Muscle layer of colon (tissue), 2 donors: ENCODE measurements at regions not wholly inside any gene's neighbourhood (a gene's known extent, or its start where the extent isn't known, plus 50 kb on each side); places are given as distances from the start of the nearest gene placed in this dataset.

Experiments used
- H3K27ac ChIP-seq: one replicate; pipeline ENCODE4 v1.7.0; 2013; ENCODE audit warnings: low read depth, mild to moderate bottlenecking, low read length, moderate library complexity
- H3K27me3 ChIP-seq, 2 donors: one replicate each; pipeline ENCODE4 v1.7.0; 2013; ENCODE audit warnings: low read length in 2 of 2, mild to moderate bottlenecking in 2 of 2; ENCODE audit not compliant: insufficient read depth in 2 of 2, control insufficient read depth in 1 of 2
- H3K36me3 ChIP-seq: one replicate; pipeline ENCODE4 v1.7.0; 2013; ENCODE audit warnings: mild to moderate bottlenecking, low read length; ENCODE audit not compliant: insufficient read depth
- H3K4me1 ChIP-seq: one replicate; pipeline ENCODE4 v1.7.0; 2013; ENCODE audit warnings: mild to moderate bottlenecking, low read length; ENCODE audit not compliant: insufficient read depth
- H3K4me3 ChIP-seq, 2 donors: one replicate each; pipeline ENCODE4 v1.7.0; 2013; ENCODE audit warnings: low read length in 2 of 2, low read depth in 1 of 2, mild to moderate bottlenecking in 1 of 2, moderate library complexity in 1 of 2
- H3K9ac ChIP-seq: one replicate; pipeline ENCODE4 v1.7.0; 2013; ENCODE audit warnings: low read length
- H3K9me3 ChIP-seq: one replicate; pipeline ENCODE4 v1.7.0; 2013; ENCODE audit warnings: mild to moderate bottlenecking, low read length
- donor health status: abdominal sarcoma.
- donor health status: Adenocarcinoma of cecum.

- no peaks in the 10 kb centered on the region for H3K9me3 ChIP-seq
- H3K4me3 ChIP-seq, result no peak overlapping the region
- no peaks in the 10 kb centered on the region for H3K36me3 ChIP-seq
- no peaks in the 10 kb centered on the region for H3K27me3 ChIP-seq
- H3K4me1 ChIP-seq, result no peaks in the 10 kb centered on the region
- no peak overlapping the region for H3K9ac ChIP-seq
- no peak overlapping the region for H3K27ac ChIP-seq
These were observed 500.7 kb downstream of the METTL4 start for GRCh38 chr18:2070631-2071030.

GRCh38 chr18:2075499-2075898 is 495.8 kb downstream of the METTL4 start:
- Histone ChIP-seq H3K27ac (no peak overlapping the region), H3K4me1 (no peaks in the 10 kb centered on the region), H3K36me3 (no peaks in the 10 kb centered on the region), H3K9me3 (no peaks in the 10 kb centered on the region), H3K9ac (no peak overlapping the region), H3K4me3 (no peak overlapping the region), H3K27me3 (no peaks in the 10 kb centered on the region)

- Histone ChIP-seq H3K9ac (no peak overlapping the region), H3K9me3 (no peaks in the 10 kb centered on the region), H3K4me3 (no peak overlapping the region), H3K27me3 (no peaks in the 10 kb centered on the region), H3K27ac (no peak overlapping the region), H3K4me1 (no peaks in the 10 kb centered on the region), H3K36me3 (no peaks in the 10 kb centered on the region)
These were observed 488.6 kb downstream of the METTL4 start for GRCh38 chr18:2082676-2083075.

GRCh38 chr18:2083691-2084090 is 487.6 kb downstream of the METTL4 start:
- H3K9me3 ChIP-seq, result no peaks in the 10 kb centered on the region
- no peak overlapping the region for H3K9ac ChIP-seq
- H3K36me3 ChIP-seq, result no peaks in the 10 kb centered on the region
- no peak overlapping the region for H3K4me3 ChIP-seq
- H3K27me3 ChIP-seq, result no peaks in the 10 kb centered on the region
- no peak overlapping the region for H3K27ac ChIP-seq
- H3K4me1 ChIP-seq, result no peaks in the 10 kb centered on the region

DNA sequence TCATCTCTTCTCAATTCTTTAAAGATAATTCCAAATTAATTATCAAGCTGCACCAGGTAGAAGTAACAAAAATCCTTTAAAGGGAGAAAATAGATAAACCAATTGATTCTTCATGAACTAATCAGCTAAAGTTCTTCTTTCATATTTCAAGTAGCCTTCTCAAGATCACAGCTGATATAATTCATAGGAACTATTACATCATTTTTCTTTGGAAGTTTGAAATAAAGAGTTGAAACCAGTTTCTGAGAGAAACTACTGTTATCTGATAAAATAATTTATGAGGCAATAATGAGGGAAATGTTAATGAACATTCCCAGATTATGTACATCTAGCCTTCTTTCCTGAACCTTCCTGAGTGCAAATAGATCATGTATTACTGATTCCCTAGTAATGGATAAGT is 484.9 kb downstream of the METTL4 start:
- no peak overlapping the region for H3K27ac ChIP-seq
- H3K36me3 ChIP-seq, result no peaks in the 10 kb centered on the region
- H3K27me3 ChIP-seq, result no peaks in the 10 kb centered on the region
- no peak overlapping the region for H3K9ac ChIP-seq
- no peaks in the 10 kb centered on the region for H3K9me3 ChIP-seq
- H3K4me1 ChIP-seq, result no peaks in the 10 kb centered on the region
- no peak overlapping the region for H3K4me3 ChIP-seq

DNA sequence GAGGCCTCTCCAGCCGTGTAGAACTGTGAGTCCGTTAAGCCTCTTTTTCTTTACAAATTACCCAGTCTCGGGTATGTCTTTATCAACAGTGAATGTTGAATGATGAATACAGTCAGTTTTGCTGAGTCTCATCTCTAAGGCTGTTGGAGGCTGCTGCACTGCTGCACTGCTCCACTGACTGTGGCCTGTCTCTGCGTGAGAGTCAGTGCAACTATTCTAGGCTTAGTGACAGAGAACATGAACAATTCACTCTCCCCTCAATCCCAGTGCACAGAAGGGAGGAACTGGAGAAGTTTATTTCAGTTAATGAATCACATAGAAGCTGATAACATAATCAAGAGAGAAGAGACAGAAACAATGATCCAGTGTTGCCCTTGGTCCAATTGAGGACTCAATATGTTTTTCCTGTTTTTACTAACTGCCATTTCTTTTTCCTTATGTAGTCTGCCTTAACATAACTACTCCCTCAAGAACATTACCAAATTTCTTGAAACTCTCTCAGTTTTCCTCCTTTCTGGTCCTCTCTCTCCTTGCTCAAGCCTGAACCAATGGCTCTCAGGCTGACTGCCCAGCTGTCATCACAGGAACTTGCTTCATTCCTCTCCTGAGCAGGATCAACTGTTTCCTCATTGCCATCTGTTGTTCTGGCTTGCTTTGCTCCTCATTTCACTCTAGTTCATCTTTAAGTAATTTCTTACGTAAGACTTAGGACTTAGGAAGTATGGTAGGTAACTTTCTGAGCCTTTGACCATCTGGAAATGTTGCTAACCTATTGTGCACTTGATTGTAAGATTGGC is 483.2 kb downstream of the METTL4 start:
- H3K9ac ChIP-seq, result no peak overlapping the region
- H3K27ac ChIP-seq, result no peak overlapping the region
- H3K36me3 ChIP-seq, result no peaks in the 10 kb centered on the region
- H3K4me3 ChIP-seq, result no peak overlapping the region
- H3K4me1 ChIP-seq, result no peaks in the 10 kb centered on the region
- H3K9me3 ChIP-seq, result no peaks in the 10 kb centered on the region
- no peaks in the 10 kb centered on the region for H3K27me3 ChIP-seq

DNA sequence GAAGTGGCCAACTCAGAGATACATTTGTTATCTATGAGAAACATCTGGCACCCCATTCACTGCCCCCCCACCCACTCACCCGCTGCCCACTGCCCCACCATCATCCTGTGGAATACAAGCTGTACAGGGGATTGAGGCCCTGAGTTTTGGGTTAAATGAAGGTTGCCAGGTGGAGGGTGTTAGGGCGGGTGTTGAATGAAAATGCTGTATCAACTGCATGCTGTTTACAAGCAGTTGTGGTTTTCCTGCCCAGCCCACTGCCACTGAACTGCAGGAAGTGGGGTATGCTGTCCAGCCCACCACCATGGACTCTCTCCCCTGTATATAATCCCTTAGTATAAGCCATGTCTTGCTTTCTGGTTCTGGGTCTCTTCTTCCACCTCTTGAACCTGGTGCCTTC is 481.9 kb downstream of the METTL4 start:
- Histone ChIP-seq H3K27ac (no peak overlapping the region), H3K9me3 (no peaks in the 10 kb centered on the region), H3K36me3 (no peaks in the 10 kb centered on the region), H3K4me1 (no peaks in the 10 kb centered on the region), H3K4me3 (no peak overlapping the region), H3K27me3 (no peaks in the 10 kb centered on the region), H3K9ac (no peak overlapping the region)

DNA sequence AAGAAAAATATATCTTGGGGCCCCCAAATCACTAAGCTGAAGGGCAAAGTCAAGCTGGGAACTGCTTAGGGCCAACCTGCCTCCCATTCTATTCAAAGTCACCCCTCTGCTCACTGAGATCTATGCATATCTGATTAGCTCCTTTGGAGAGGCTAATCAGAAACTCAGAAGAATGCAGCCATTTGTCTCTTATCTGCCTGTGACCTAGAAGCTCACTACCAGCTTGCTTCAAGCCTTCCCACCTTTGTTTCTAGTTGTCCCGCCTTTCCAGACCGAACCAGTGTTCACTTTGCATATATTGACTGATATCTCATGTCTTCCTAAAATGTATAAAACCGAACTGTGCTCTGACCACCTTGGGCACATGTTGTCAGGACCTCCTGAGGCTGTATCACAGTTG is 479.4 kb downstream of the METTL4 start:
- no peak overlapping the region for H3K27ac ChIP-seq
- H3K36me3 ChIP-seq, result no peaks in the 10 kb centered on the region
- no peak overlapping the region for H3K9ac ChIP-seq
- H3K4me1 ChIP-seq, result no peaks in the 10 kb centered on the region
- no peaks in the 10 kb centered on the region for H3K9me3 ChIP-seq
- no peaks in the 10 kb centered on the region for H3K27me3 ChIP-seq
- no peak overlapping the region for H3K4me3 ChIP-seq

GRCh38 chr18:2096551-2096950 is 474.8 kb downstream of the METTL4 start:
- Histone ChIP-seq H3K9me3 (no peaks in the 10 kb centered on the region), H3K9ac (no peak overlapping the region), H3K4me3 (no peak overlapping the region), H3K27ac (no peak overlapping the region), H3K36me3 (no peaks in the 10 kb centered on the region), H3K27me3 (no peaks in the 10 kb centered on the region), H3K4me1 (no peaks in the 10 kb centered on the region)

- Histone ChIP-seq H3K36me3 (no peaks in the 10 kb centered on the region), H3K4me3 (no peak overlapping the region), H3K9me3 (no peaks in the 10 kb centered on the region), H3K9ac (no peak overlapping the region), H3K27ac (no peak overlapping the region), H3K4me1 (no peaks in the 10 kb centered on the region), H3K27me3 (no peaks in the 10 kb centered on the region)
These were observed 470.6 kb downstream of the METTL4 start for GRCh38 chr18:2100694-2101213.

DNA sequence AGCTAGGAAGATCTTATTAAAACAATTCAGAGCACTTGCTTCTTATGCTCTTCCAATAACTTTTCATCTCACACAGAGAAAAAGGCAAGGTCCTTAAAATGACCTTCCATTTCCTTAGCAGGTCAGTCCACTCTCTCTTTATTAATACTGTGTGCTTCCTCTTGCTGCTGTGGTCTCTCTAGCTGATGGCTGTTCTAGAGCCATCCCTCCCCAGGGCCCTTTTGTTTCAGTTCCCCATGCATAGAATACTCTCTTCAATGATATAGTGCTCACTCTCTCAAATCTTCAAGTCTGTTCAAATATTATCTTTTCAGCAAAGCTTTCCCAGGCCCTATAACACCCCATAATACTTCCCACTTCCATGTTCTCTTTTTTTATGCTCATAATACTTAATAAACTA is 469.3 kb downstream of the METTL4 start:
- no peak overlapping the region for H3K4me3 ChIP-seq
- H3K9me3 ChIP-seq, result no peaks in the 10 kb centered on the region
- H3K36me3 ChIP-seq, result no peaks in the 10 kb centered on the region
- no peaks in the 10 kb centered on the region for H3K4me1 ChIP-seq
- H3K27ac ChIP-seq, result no peak overlapping the region
- H3K27me3 ChIP-seq, result no peaks in the 10 kb centered on the region
- H3K9ac ChIP-seq, result no peak overlapping the region

DNA sequence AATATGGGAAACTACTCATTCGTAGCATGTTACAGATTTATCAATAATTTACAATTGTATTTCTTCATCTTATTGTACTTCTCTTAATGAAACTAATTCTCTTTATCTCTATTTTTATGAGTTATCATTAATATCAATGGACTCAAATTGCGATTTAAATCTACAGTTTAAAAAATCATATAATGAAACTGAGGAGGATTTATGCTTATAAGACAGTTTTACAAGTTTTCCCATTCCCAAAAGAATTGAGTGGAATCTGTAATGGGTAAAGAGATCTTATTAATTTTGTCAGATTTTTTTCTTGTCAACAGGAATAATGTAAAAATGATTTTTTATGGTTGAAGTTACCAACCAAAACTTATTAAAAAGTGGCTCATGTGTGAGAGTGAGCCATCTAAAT is 468.0 kb downstream of the METTL4 start:
- Histone ChIP-seq H3K4me3 (no peak overlapping the region), H3K36me3 (no peaks in the 10 kb centered on the region), H3K27ac (no peak overlapping the region), H3K9me3 (no peaks in the 10 kb centered on the region), H3K4me1 (no peaks in the 10 kb centered on the region), H3K9ac (no peak overlapping the region), H3K27me3 (no peaks in the 10 kb centered on the region)
